ENCODE measurements at regions not wholly inside any gene's neighbourhood (a gene's known extent, or its start where the extent isn't known, plus 50 kb on each side); places are given as distances from the start of the nearest gene placed in this dataset.

GRCh38 chr1:232382671-232383070 lies 247.3 kb downstream of the SIPA1L2 start:
- no peak for DNase-seq (ENCODE audit: low read depth)

GRCh38 chr1:232381394-232382100 lies 248.4 kb downstream of the SIPA1L2 start:
- DNase-seq (ENCODE audit: low read depth), result no peak

DNA sequence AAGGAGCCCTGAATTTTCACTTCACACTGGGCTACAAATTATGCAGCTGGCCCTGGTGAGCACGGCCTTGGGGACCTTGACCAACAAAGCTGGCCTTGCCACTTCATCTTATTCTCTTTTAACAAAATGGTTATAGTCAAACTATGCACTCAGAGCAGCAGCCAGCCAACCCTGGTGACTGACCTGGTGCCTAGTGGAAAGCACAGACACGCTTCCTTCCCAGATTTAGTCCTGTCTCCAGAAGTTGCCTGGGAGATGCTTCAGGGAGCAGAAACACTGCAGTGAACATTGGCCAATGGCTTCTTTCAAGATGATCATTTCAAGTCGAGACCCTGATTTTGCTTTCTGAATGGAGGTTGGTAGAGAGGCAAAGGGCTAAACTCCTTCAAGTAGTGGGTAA lies 249.3 kb downstream of the SIPA1L2 start:
- no peak for DNase-seq (ENCODE audit: low read depth)

DNA sequence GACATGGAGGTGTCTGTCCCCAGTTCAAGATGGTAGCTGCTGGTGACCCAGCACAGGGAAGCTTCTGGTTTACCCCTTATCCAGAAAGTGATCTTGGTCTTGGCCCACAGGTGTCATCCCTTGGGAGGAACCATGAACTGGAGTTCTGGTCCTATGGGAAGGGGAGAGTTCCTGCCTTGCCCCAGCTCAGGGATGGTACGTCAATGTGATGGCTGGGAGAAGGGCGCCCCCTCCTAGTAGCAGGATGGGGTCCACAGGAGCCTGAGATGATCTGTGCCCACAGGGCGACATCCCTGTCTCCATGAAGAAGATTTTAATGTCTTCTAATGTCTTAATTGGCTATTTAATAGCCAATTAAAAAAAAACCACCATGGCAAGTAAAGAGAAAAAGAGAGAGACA lies 249.8 kb downstream of the SIPA1L2 start:
- DNase-seq (ENCODE audit: low read depth), result no peak

DNA sequence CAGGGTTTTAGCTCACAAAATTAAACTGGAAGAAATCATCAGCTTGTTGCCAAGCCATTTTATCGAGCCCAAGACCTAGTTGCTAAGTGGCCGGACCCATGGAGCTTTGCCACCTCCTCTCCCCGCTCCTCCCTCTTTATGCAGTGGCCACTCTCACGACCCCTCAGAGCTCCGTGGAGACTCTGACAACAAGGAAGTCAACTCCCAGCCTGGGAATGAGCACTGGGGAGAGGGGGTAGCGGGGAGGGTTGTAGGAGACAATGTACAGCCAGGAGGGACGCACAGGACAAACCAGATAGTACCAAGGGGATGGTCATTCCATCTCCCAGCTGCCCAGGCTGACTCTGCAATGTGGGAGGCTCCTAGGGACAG lies 250.9 kb downstream of the SIPA1L2 start:
- no peak for DNase-seq (ENCODE audit: low read depth)

DNA sequence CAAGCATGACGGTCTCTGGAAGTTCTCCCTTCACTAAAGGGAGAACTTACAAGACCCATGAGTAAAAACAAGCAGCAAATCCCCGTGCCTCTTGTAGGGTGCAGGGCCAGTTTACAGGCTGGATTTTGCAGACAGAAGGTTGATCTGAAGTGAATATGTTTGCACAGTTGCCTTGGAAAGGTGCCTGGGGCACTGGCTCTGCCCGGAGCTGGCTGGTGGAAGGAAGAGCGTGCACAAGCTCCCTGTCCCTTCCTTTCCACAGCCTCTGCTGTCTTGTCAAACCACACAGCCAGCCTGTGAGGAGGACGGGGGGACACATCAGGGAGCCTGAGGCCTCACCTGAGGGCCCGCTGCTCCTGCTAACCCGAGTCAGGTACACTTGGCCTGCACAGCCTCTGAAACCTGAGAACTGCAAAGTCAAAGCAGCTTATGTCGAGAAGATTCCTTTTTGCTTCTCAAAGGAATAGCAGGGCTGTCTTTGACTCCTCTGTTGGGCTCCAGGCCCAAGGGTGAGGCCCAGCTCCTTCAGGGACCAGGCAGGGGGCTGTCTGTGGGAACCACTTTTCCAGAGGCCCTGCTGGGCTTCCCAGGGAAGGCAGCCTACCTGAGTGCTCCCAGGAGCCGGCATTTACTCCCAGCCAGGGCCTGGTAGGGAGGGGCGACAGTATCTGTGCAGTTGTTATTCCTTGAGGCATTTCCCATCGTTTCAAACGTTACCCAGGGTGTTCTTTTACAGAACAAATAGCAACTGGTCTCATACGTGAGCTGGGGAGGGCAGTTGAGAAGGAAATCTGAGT lies 251.5 kb downstream of the SIPA1L2 start:
- DNase-seq (ENCODE audit: low read depth), result no peak

GRCh38 chr1:232377494-232377770 lies 252.5 kb downstream of the SIPA1L2 start:
- peak; percentile 80 for DNase-seq (ENCODE audit: low read depth)

GRCh38 chr1:232376632-232377493 lies 253.1 kb downstream of the SIPA1L2 start:
- DNase-seq (ENCODE audit: low read depth), result no peak

- DNase-seq (ENCODE audit: low read depth), result no peak
These were observed 257.0 kb downstream of the SIPA1L2 start for GRCh38 chr1:232372841-232373440.

- no peak for DNase-seq (ENCODE audit: low read depth)
These were observed 257.5 kb downstream of the SIPA1L2 start for GRCh38 chr1:232372431-232372830.

- no peak for DNase-seq (ENCODE audit: low read depth)
These were observed 260.3 kb downstream of the SIPA1L2 start for GRCh38 chr1:232369451-232370296.

DNA sequence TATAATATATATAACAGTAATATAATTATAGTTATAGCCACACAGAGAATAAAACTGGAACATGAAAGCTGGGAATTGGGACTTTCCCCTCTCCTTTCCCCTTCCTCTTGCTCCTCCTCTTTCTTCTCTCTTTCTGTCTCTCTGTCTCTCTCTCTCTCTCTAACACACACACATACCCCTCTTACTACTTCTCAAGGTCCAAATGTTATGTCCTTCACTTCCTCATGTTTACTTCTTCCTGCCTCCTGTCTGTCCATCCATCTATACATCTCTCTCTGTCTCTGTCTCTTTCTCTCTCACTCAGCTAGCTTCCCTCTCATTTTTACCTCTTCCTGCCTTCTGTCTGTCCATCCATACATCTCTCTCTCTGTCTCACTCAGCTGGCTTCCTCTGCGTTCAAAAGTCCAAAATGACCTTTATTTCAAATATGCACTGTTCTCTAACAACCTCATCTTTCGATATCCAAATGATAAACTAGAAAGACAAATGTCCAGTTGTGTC lies 261.1 kb downstream of the SIPA1L2 start:
- no peak for DNase-seq (ENCODE audit: low read depth)

- no peak for DNase-seq (ENCODE audit: low read depth)
These were observed 262.6 kb downstream of the SIPA1L2 start for GRCh38 chr1:232367293-232367692.

GRCh38 chr1:232364654-232365382 lies 265.1 kb downstream of the SIPA1L2 start:
- DNase-seq (ENCODE audit: low read depth), result no peak

DNA sequence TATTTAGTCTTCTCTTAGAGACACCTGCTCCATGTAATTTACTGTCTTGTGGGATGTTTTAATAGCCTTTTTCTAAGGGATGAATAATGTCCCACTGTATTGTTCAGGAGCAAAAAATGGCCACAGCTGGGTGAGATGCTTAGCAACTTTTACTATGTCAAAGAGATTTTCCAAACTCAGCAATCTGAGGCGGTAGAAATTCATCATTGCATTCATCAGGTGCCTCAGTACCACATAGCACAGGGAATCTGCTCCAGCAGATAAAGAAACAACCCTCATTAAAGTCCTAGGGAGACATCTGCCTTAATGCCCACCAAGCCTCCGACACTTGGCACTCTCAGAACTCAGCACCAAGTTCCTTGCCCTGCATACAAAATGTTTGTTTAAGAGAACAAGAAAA lies 266.9 kb downstream of the SIPA1L2 start:
- no peak for DNase-seq (ENCODE audit: low read depth)

- DNase-seq (ENCODE audit: low read depth), result no peak
These were observed 272.5 kb downstream of the SIPA1L2 start for GRCh38 chr1:232357416-232357815.

- no peak for DNase-seq (ENCODE audit: low read depth)
These were observed 274.5 kb downstream of the SIPA1L2 start for GRCh38 chr1:232355162-232356006.

- DNase-seq (ENCODE audit: low read depth), result no peak
These were observed 276.9 kb downstream of the SIPA1L2 start for GRCh38 chr1:232353001-232353400.

GRCh38 chr1:232352366-232352765 lies 277.6 kb downstream of the SIPA1L2 start:
- DNase-seq (ENCODE audit: low read depth), result no peak

- DNase-seq (ENCODE audit: low read depth), result no peak
These were observed 278.6 kb downstream of the SIPA1L2 start for GRCh38 chr1:232351335-232351734.
